ENCODE measurements at regions not wholly inside any gene's neighbourhood (a gene's known extent, or its start where the extent isn't known, plus 50 kb on each side); places are given as distances from the start of the nearest gene placed in this dataset.

DNA sequence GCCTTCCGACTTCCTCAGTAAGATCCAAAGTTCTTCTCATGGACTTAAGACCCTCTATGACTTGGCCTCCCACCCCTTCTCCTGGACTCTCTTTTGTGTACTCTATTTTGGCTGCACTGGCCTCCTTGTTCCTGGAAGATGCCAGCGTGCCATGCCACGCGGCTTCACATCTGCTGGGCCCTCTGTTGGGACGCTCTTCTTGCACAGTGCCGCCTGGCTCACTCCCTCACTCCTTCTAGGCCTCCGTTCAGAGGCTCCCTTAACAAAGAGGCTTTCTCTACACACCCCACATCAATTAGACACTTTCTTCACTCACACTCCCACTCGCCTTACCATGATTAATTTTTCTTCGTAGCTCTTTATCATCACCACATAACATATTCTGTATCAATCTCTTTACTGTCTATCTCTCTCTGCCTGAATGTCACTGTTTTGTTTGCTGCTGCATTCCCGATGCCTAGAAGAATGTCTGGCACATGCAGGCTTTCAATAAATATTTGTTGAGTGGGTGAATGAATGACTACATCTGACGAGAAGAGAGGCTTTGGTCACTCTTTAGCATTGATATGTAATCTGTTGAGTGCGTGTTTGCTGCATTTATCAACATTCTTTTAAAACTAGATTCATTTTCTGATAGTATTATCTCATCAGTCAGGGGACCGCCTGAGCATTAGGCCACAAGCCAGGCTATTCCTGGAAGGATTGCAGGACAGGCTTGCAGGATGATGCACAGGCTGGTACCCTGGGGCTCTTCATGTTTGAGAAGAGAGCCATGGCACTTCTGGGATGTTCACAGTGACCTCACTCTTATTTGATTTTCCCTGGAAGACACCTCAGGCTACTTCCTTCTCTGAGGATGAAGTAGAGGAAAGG, 60.6 kb upstream of the AMPD3 start (continued):
- TF ChIP-seq POU5F1 (IDR thresholded peaks at IDR 0.05; ENCODE audit: low read depth, low read length), result no peak
- TF ChIP-seq BACH1 (IDR thresholded peaks at IDR 0.05; ENCODE audit: low read length), result no peak
